C4-2B (cell line): ENCODE measurements at regions not wholly inside any gene's neighbourhood (a gene's known extent, or its start where the extent isn't known, plus 50 kb on each side); places are given as distances from the start of the nearest gene placed in this dataset.

ENCODE experiments used
- ZFX ChIP-seq: fragments of 450-650 bp; IDR thresholded peaks from 2 replicates; pipeline ENCODE4 v1.6.1; 2017
- TF ChIP-seq, protein P1 (sequence below): fragments of 450-650 bp; conservative IDR thresholded peaks from 2 replicates; pipeline ENCODE4 v1.5.1; 2017; ENCODE audit warnings: mild to moderate bottlenecking

DNA sequence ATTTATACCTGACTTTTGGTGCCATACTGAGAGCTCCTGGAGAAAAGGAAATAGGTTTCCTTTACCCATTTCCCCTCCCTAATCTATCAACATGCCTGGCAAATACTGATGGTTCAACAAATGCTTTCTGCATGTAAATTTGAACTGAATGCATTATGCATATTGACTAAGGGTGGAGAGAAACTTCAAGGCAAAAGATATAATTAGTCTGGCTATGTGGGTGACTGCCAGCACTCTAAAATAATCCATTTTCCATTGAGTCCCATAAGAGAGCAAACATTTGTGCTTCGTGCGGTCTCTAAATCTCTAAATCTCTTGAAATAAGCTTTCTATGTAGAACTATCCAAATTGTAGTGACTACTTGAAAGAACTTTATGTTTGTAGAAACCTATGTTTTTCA is 451.3 kb upstream of the LMCD1 start:
- TF ChIP-seq, protein P1, sequence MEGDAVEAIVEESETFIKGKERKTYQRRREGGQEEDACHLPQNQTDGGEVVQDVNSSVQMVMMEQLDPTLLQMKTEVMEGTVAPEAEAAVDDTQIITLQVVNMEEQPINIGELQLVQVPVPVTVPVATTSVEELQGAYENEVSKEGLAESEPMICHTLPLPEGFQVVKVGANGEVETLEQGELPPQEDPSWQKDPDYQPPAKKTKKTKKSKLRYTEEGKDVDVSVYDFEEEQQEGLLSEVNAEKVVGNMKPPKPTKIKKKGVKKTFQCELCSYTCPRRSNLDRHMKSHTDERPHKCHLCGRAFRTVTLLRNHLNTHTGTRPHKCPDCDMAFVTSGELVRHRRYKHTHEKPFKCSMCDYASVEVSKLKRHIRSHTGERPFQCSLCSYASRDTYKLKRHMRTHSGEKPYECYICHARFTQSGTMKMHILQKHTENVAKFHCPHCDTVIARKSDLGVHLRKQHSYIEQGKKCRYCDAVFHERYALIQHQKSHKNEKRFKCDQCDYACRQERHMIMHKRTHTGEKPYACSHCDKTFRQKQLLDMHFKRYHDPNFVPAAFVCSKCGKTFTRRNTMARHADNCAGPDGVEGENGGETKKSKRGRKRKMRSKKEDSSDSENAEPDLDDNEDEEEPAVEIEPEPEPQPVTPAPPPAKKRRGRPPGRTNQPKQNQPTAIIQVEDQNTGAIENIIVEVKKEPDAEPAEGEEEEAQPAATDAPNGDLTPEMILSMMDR, result no peak
- TF ChIP-seq ZFX, result no peak
